VCaP (cell line): ENCODE measurements at regions not wholly inside any gene's neighbourhood (a gene's known extent, or its start where the extent isn't known, plus 50 kb on each side); places are given as distances from the start of the nearest gene placed in this dataset.

ENCODE experiments used
- H3K27ac ChIP-seq: fragments of 450-650 bp; 2 replicates; pipeline ENCODE4 v1.5.1; 2017
- TF ChIP-seq, protein P1 (sequence below): fragments of 450-650 bp; conservative IDR thresholded peaks from 2 replicates; pipeline ENCODE4 v1.5.1; 2017; ENCODE audit warnings: mild to moderate bottlenecking, moderate library complexity

DNA sequence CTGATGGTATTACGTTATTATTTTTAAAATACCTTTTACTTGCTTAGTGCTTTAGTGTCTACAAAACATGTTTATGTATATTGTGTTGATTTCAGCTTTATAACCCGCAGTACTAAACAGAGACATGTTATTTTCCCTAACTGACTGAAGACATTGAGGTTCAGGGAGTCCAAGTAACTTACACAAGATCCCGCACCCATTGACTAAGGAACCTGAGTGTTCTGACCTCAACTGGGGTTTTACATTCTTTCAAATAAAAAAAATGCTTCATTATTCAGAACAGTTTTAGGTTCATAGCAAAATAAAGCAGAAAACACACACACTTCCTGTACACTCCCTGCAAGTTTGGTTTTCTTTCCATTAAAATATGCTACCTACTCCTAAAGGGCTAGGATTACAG lies 60.4 kb upstream of the METAP2 start:
- TF ChIP-seq, protein P1, sequence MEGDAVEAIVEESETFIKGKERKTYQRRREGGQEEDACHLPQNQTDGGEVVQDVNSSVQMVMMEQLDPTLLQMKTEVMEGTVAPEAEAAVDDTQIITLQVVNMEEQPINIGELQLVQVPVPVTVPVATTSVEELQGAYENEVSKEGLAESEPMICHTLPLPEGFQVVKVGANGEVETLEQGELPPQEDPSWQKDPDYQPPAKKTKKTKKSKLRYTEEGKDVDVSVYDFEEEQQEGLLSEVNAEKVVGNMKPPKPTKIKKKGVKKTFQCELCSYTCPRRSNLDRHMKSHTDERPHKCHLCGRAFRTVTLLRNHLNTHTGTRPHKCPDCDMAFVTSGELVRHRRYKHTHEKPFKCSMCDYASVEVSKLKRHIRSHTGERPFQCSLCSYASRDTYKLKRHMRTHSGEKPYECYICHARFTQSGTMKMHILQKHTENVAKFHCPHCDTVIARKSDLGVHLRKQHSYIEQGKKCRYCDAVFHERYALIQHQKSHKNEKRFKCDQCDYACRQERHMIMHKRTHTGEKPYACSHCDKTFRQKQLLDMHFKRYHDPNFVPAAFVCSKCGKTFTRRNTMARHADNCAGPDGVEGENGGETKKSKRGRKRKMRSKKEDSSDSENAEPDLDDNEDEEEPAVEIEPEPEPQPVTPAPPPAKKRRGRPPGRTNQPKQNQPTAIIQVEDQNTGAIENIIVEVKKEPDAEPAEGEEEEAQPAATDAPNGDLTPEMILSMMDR: no peak
- H3K27ac ChIP-seq: no peak overlapping the region

DNA sequence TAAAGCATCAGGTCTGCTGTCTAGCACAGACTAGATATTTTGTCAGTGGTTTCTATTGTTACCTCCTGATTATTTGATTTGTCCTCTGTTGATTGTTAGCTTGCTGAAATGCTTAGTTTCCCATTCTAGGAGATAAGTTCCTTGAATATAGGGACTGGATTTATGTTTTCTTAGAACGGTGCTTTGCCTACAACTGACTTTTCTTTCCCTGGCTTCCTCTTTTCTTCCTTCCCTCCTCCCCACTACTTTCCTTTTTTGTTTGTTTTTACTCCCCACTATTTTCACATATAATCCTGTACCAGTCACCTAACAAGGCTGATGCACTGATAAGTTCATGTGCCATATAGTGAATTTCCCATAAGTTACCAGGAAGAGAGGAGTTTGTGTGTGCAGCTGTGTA lies 58.5 kb upstream of the METAP2 start:
- TF ChIP-seq, protein P1: no peak
- no peak overlapping the region for H3K27ac ChIP-seq

DNA sequence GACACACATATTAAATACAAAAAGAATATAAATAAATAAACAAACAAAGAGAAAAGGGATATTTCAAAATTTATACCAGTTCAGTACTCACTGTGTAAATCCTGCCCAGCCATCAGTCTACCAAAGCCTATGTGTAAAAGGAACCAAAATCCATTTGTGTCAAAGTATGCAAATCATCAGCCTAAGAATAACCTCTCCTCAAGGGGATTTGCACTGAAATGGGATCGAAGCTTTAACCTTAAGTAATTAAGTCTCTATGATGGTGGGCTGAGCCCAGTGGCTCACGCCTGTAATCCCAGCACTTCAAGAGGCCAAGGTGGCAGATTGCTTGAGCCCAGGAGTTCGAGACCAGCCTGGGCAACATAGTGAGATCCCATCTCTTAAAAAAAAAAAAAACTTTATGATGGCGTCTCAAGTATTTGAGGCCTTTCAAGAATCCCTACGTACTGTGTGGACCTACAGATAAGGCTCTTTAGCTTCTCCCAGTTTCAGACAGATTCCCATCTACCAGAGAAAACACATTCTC lies 57.8 kb upstream of the METAP2 start:
- H3K27ac ChIP-seq: no peak overlapping the region

DNA sequence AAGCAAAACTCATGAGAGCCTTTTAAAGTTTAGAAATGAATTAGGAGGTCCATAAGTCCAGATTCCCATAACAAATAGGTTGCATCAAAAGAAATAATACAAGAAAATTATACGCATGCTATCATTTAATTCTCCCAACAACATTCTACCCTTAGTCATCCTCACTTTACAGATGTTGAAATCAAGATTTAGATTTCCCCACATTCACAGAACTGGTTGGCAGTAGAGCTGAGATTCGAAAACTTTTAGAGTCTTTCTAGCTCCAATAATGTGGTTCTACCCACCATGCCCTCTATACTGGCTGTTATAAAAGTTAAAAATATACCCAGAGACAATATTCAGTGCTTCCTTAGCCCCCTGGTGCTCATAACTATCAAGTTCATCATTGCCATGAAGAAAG lies 56.6 kb upstream of the METAP2 start:
- H3K27ac ChIP-seq: no peak overlapping the region
- TF ChIP-seq, protein P1: no peak

More for the DNA sequence above, 57.8 kb upstream of the METAP2 start:
- TF ChIP-seq, protein P1: no peak

DNA sequence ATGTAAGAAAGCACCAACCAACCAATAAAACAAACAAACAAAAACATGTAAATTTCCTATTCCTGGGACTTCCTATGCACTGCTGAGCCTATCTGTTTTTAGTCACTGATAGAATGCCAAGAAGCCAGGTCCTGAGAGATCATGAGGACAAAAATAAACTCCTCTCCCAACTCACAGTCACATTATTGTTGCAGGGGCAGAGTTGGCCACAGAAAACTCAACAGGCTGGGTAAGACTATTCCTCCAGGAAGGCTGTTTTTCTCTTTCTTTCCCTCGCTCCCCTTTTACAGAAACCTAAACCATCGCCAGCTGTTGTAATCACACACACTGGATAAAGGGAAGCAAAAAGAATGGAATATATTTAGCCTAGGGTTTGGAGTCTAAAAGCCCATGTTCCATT lies 55.8 kb upstream of the METAP2 start:
- TF ChIP-seq, protein P1: no peak

More for the DNA sequence above, 55.8 kb upstream of the METAP2 start:
- no peak overlapping the region for H3K27ac ChIP-seq
